A549 (cell line): ENCODE measurements at regions not wholly inside any gene's neighbourhood (a gene's known extent, or its start where the extent isn't known, plus 50 kb on each side); places are given as distances from the start of the nearest gene placed in this dataset.

Experiments used
- CEBPB ChIP-seq, 2 experiments: fragments of >200 bp in 1 of 2; sonication (Bioruptor Twin) in 1 of 2; formaldehyde crosslinking in 1 of 2; IDR thresholded peaks; 2 replicates each; pipeline ENCODE4 v1.6.1; 2012 to 2016
- CHD2 ChIP-seq: fragments of 150-350 bp; IDR thresholded peaks from 2 replicates; pipeline ENCODE4 v1.6.1; 2014; ENCODE audit warnings: low read length; ENCODE audit not compliant: partially characterized antibody
- FOSL2 ChIP-seq, 2 experiments: fragments of 450-650 bp in 1 of 2; fragments of >200 bp in 1 of 2; sonication (Bioruptor Twin) in 1 of 2; formaldehyde crosslinking; IDR thresholded peaks; 2 replicates each; pipeline versions ENCODE4 v1.5.0 to v1.6.1; 2016 to 2020; ENCODE audit warnings: mild to moderate bottlenecking in 1 of 2, moderate library complexity in 1 of 2
- TF ChIP-seq, protein P1 (sequence below): fragments of >200 bp; sonication (Bioruptor Twin); formaldehyde crosslinking; IDR thresholded peaks from 3 replicates; pipeline ENCODE4 v1.5.1; 2016
- TF ChIP-seq, protein P2 (sequence below): fragments of >200 bp; sonication (Bioruptor Twin); formaldehyde crosslinking; IDR thresholded peaks from 3 replicates; pipeline ENCODE4 v1.6.1; 2016

DNA sequence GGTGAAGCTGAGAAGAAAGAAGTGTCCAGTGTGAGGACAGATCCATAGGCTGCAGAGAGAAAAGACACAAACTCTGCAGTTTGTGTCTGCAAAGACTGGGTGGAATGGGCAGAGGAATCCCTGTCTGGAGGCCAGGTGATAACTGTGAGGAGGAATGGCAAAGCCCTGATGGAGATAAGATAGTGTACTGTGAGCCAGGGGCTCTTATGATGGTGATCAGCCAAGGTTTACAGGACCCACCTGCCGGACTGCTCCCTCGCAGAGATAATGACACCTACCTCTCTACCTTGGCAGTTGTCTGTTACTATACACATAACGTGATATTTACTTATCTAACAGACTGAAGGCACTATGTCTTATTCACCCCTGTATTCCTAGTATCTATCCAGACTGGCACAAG, 92.6 kb upstream of the ASIC2 start:
- TF ChIP-seq CHD2 (no peak), FOSL2 (IDR thresholded peaks at IDR 0.05) (no peak), FOSL2 (CRISPR knock-in tag; IDR thresholded peaks at IDR 0.05) (no peak), CEBPB (IDR thresholded peaks at IDR 0.05) (no peak)
- TF ChIP-seq, protein P1, sequence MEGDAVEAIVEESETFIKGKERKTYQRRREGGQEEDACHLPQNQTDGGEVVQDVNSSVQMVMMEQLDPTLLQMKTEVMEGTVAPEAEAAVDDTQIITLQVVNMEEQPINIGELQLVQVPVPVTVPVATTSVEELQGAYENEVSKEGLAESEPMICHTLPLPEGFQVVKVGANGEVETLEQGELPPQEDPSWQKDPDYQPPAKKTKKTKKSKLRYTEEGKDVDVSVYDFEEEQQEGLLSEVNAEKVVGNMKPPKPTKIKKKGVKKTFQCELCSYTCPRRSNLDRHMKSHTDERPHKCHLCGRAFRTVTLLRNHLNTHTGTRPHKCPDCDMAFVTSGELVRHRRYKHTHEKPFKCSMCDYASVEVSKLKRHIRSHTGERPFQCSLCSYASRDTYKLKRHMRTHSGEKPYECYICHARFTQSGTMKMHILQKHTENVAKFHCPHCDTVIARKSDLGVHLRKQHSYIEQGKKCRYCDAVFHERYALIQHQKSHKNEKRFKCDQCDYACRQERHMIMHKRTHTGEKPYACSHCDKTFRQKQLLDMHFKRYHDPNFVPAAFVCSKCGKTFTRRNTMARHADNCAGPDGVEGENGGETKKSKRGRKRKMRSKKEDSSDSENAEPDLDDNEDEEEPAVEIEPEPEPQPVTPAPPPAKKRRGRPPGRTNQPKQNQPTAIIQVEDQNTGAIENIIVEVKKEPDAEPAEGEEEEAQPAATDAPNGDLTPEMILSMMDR, result no peak
- TF ChIP-seq, protein P2, sequence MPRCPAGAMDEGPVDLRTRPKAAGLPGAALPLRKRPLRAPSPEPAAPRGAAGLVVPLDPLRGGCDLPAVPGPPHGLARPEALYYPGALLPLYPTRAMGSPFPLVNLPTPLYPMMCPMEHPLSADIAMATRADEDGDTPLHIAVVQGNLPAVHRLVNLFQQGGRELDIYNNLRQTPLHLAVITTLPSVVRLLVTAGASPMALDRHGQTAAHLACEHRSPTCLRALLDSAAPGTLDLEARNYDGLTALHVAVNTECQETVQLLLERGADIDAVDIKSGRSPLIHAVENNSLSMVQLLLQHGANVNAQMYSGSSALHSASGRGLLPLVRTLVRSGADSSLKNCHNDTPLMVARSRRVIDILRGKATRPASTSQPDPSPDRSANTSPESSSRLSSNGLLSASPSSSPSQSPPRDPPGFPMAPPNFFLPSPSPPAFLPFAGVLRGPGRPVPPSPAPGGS, result no peak
